ENCODE measurements at regions not wholly inside any gene's neighbourhood (a gene's known extent, or its start where the extent isn't known, plus 50 kb on each side); places are given as distances from the start of the nearest gene placed in this dataset.

DNA sequence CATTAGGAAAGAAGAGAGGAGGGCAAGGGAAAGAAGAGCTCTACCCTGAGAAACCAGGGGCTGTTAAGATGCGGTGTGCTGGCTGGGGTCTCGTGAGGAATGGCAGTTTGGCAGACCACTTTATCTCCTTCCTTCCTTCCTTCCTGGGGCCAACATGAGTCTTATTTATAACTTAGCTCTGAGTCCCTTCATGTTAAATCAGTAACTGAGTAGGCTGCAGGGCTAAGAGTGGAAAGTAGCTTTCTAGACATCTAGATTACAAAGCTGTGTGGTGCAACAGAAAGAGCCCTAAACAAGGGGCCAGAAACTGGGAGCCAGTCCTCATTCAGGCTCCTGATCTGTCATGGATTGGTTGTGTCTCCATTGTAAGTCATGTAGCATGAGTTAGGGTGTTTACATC lies 135.4 kb upstream of the DUSP10 start:
- DNase-seq (ENCODE audit: extremely low read depth, insufficient read length): no peak
- no peak overlapping the region for H3K4me3 ChIP-seq (replicated peaks; ENCODE audit: low read depth, low read length)
- TF ChIP-seq, protein P1, sequence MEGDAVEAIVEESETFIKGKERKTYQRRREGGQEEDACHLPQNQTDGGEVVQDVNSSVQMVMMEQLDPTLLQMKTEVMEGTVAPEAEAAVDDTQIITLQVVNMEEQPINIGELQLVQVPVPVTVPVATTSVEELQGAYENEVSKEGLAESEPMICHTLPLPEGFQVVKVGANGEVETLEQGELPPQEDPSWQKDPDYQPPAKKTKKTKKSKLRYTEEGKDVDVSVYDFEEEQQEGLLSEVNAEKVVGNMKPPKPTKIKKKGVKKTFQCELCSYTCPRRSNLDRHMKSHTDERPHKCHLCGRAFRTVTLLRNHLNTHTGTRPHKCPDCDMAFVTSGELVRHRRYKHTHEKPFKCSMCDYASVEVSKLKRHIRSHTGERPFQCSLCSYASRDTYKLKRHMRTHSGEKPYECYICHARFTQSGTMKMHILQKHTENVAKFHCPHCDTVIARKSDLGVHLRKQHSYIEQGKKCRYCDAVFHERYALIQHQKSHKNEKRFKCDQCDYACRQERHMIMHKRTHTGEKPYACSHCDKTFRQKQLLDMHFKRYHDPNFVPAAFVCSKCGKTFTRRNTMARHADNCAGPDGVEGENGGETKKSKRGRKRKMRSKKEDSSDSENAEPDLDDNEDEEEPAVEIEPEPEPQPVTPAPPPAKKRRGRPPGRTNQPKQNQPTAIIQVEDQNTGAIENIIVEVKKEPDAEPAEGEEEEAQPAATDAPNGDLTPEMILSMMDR (IDR thresholded peaks at IDR 0.05; ENCODE audit: insufficient read depth, low read length, poor library complexity, severe bottlenecking): no peak

DNA sequence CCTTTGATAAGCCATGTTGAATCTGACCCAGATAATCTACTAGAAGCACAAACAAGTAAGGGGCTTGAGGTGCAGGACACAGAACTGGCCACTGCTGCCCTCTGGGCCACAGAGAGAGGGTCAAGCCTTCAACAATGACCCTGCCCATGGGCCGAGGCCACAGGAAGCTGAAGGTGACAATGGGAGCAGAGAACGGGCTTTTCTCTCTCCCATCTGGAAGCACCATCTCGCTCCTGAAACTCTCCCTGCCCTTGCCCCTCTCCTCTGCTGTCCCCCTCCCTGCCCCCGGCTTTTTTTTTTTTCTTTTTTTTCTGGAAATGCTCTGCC lies 133.1 kb upstream of the DUSP10 start:
- no peak for DNase-seq (ENCODE audit: extremely low read depth, insufficient read length)
- H3K27me3 ChIP-seq (replicated peaks; ENCODE audit: control insufficient read depth, insufficient read depth, low read length): no peaks in the 10 kb centered on the region
- no peak overlapping the region for H3K4me3 ChIP-seq (replicated peaks; ENCODE audit: low read depth, low read length)
- TF ChIP-seq, protein P1 (IDR thresholded peaks at IDR 0.05; ENCODE audit: insufficient read depth, low read length, poor library complexity, severe bottlenecking): no peak
- no peaks in the 10 kb centered on the region for H3K36me3 ChIP-seq (ENCODE audit: control insufficient read depth, insufficient read depth, low read length)

More for the DNA sequence above, 135.4 kb upstream of the DUSP10 start:
- Histone ChIP-seq H3K36me3 (ENCODE audit: control insufficient read depth, insufficient read depth, low read length) (no peaks in the 10 kb centered on the region), H3K27me3 (replicated peaks; ENCODE audit: control insufficient read depth, insufficient read depth, low read length) (no peaks in the 10 kb centered on the region)

GRCh38 chr1:221874285-221875003 lies 132.6 kb upstream of the DUSP10 start:
- DNase-seq (ENCODE audit: extremely low read depth, insufficient read length): no peak
- Histone ChIP-seq H3K36me3 (ENCODE audit: control insufficient read depth, insufficient read depth, low read length) (no peaks in the 10 kb centered on the region), H3K27me3 (replicated peaks; ENCODE audit: control insufficient read depth, insufficient read depth, low read length) (no peaks in the 10 kb centered on the region), H3K4me3 (replicated peaks; ENCODE audit: low read depth, low read length) (no peak overlapping the region)
- TF ChIP-seq, protein P1 (IDR thresholded peaks at IDR 0.05; ENCODE audit: insufficient read depth, low read length, poor library complexity, severe bottlenecking): no peak

- DNase-seq (ENCODE audit: extremely low read depth, insufficient read length): no peak
- TF ChIP-seq, protein P1 (IDR thresholded peaks at IDR 0.05; ENCODE audit: insufficient read depth, low read length, poor library complexity, severe bottlenecking): no peak
- no peak overlapping the region for H3K4me3 ChIP-seq (replicated peaks; ENCODE audit: low read depth, low read length)
- no peaks in the 10 kb centered on the region for H3K27me3 ChIP-seq (replicated peaks; ENCODE audit: control insufficient read depth, insufficient read depth, low read length)
- no peaks in the 10 kb centered on the region for H3K36me3 ChIP-seq (ENCODE audit: control insufficient read depth, insufficient read depth, low read length)
Measured at GRCh38 chr1:221873673-221874072, 131.8 kb upstream of the DUSP10 start.

GRCh38 chr1:221871056-221871455 lies 129.2 kb upstream of the DUSP10 start:
- no peak for DNase-seq (ENCODE audit: extremely low read depth, insufficient read length)
- Histone ChIP-seq H3K36me3 (ENCODE audit: control insufficient read depth, insufficient read depth, low read length) (no peaks in the 10 kb centered on the region), H3K27me3 (replicated peaks; ENCODE audit: control insufficient read depth, insufficient read depth, low read length) (no peaks in the 10 kb centered on the region), H3K4me3 (replicated peaks; ENCODE audit: low read depth, low read length) (no peak overlapping the region)
- TF ChIP-seq, protein P1 (IDR thresholded peaks at IDR 0.05; ENCODE audit: insufficient read depth, low read length, poor library complexity, severe bottlenecking): no peak

DNA sequence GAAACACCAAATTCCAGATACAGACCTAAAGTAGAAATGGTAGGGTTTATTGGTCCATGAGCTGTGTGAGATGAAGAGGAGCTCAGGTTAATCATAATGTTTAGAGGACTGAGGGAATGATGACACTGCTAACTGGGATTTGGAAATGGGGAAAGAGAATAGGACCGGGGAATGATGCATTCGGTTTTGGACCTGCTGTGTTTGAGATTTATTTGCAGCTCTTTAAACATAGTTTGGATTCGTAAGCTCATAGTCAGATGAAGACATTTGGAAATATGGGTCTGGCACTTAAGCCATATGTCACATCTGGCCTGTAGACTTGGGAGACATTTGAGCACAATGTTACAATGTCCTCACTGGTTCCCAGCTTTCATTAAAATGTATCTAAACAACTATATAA lies 127.9 kb upstream of the DUSP10 start:
- H3K4me3 ChIP-seq (replicated peaks; ENCODE audit: low read depth, low read length): no peak overlapping the region
- no peaks in the 10 kb centered on the region for H3K27me3 ChIP-seq (replicated peaks; ENCODE audit: control insufficient read depth, insufficient read depth, low read length)
- no peaks in the 10 kb centered on the region for H3K36me3 ChIP-seq (ENCODE audit: control insufficient read depth, insufficient read depth, low read length)
- TF ChIP-seq, protein P1 (IDR thresholded peaks at IDR 0.05; ENCODE audit: insufficient read depth, low read length, poor library complexity, severe bottlenecking): no peak
- no peak for DNase-seq (ENCODE audit: extremely low read depth, insufficient read length)

All from GM06990 (cell line).